CD4-positive, alpha-beta T cell treated with Interleukin-17A for 4 hours (primary cell): ENCODE measurements at regions not wholly inside any gene's neighbourhood (a gene's known extent, or its start where the extent isn't known, plus 50 kb on each side); places are given as distances from the start of the nearest gene placed in this dataset.

Experiments used
- DNase-seq: peaks from one replicate; pipeline ENCODE4 v3.0.0-alpha.2; 2020; ENCODE audit warnings: mixed read lengths

DNA sequence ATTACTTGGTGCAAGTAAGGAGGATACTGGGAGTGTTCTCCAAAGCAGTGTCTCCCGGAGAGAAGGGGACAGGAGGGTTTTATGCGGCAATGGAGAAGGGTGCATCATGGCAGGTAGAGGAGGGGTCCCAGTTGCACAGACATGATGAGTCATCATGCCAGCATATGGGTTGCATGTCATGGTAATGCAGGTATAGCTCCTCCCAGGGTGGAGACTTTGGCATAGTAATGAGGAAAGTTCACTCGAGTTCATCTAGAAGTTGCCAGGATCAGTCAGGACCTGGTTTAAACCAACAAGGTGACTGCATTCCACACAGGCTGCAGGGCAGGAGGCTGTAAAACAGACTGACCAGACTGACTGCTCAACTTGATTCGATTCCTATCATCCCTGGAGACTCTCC is 355.7 kb upstream of the DUSP10 start:
- DNase-seq = no peak

DNA sequence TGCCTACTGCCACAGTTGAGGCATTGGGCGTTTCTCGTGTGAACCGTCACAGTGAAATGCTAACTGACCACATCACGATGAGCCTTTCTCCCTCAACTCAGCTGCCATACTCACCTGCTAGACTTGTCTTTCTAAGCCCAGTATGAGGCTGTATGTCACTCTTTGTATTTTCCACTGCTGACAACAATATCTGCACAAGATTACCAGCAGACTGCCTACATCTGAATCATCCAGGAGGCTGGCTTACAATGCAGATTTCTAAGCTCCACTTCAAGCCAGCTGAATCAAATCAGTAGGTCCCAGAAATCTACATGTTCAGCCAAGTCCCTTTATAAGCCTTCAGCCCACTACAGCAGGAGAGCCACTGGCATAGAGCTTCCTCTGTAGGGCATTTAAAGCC is 355.0 kb upstream of the DUSP10 start:
- DNase-seq = no peak

DNA sequence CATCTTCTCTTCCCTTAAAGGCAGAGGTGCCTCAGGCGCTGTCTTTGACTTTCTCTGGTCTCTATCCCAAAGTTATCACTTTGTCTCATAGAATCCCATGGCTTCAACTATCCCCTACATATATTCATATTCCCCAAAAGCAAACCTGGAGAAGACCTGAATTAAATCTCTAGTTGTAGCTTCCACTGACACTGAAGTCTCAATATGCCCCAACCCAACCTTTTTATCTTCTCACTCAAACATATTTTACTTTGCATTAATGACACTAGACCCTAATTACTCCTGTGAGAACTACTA is 354.5 kb upstream of the DUSP10 start:
- no peak for DNase-seq

- DNase-seq = peak; percentile 69
Measured at GRCh38 chr1:222095606-222096475, 354.0 kb upstream of the DUSP10 start.

GRCh38 chr1:222093518-222093917 is 351.6 kb upstream of the DUSP10 start:
- DNase-seq = no peak

DNA sequence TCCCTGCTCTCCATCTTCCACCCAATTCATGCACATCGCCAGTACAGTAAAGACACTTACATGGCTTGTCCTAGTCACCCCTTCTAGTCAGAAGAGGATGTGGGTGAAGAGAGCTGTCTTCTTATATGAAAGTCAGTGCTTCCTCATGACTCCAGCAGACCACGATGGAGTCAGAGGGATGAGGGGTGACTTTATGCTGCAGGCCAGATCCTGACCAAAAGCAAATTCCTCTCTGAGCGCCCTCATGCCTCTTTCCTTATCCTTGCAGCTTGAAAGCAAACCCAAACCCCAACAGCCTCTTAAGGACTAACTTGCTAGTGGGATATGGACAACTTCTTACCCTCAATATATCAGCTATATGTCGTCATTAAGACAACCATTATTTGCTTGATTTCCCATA is 348.2 kb upstream of the DUSP10 start:
- DNase-seq = no peak

GRCh38 chr1:222087221-222087920 is 345.5 kb upstream of the DUSP10 start:
- DNase-seq = no peak

DNA sequence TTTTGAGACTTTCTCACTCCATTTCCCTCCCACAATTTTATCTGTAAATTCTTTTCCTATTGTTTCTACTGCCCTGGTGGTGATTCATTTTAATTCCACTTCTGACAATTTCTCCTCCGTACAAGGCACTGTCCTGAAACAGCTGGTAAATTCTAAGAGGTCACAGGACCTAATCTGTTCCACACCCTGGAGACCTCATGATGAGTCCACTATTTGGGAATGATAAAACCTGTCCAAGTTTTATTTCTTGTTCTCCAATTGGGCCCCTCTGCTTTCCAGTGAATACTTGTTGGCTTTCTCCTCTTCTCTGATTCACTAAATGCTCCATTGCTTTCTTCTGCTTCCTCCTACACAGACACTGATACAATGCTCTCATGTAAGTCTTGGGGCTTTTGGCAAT is 343.1 kb upstream of the DUSP10 start:
- DNase-seq = no peak

GRCh38 chr1:222084048-222084447 is 342.2 kb upstream of the DUSP10 start:
- DNase-seq = no peak

DNA sequence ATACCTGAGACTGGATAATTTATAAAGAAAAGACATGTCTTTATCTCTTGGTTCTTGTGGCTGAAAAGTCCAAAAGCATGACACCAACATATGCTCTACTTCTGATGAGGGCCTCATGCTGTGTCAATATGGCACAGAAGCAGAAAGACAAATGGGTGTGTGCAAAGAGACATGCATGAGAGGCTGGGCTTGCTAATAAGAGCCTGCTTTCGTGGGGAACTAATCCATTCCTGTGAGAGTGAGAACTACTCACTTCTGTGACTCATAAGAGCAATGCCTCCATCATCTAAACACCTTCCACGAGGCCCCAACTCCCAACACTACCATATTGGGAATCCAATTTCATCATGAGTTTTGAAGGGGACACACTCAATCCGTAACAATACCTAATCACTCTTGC is 340.0 kb upstream of the DUSP10 start:
- DNase-seq = no peak

- no peak for DNase-seq
Measured at GRCh38 chr1:222079566-222079965, 337.7 kb upstream of the DUSP10 start.

- DNase-seq = no peak
Measured at GRCh38 chr1:222077206-222077605, 335.3 kb upstream of the DUSP10 start.

DNA sequence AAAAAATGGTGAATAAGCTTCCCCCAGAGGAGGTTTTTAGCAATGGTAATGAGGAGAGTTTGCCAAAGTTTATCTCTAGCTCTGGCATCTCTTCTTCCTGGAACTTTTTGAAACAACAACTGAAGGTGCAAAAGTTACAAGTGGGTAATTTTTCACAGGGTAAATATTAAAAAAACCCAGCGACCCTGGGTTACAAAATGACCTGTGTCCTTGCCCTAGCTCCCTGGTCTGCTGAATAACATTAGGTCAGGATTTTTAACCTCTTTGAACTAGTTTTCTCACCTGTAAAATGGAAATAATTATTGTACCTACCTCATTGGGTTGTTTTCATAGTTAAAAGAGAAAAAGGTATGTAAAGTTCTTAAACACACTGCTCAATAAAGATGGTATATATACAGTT is 332.4 kb upstream of the DUSP10 start:
- DNase-seq = no peak

GRCh38 chr1:222073307-222073995 is 331.6 kb upstream of the DUSP10 start:
- DNase-seq = no peak

GRCh38 chr1:222071387-222071786 is 329.5 kb upstream of the DUSP10 start:
- no peak for DNase-seq

DNA sequence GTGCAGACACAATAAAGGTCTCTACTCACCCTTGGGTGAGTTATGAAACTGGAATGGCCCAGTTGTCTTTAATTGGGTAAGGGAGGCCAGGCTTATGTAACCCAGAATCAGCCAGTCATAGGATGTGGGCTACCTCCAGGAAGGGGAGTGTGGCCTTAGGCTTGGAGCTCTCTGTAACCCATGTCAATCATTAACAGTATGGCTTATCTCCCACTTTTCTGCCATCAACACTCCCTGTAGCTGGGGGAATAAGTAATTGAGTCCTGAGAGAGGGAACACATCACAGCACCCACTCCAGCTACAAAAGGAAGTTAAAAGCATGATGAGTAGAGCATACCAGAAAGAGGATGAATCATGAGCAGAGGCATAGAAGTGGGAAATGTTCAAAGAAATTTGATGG is 327.0 kb upstream of the DUSP10 start:
- DNase-seq = no peak

- DNase-seq = no peak
Measured at GRCh38 chr1:222068101-222068500, 326.2 kb upstream of the DUSP10 start.

- no peak for DNase-seq
Measured at GRCh38 chr1:222066539-222066938, 324.6 kb upstream of the DUSP10 start.

- DNase-seq = no peak
Measured at GRCh38 chr1:222065234-222065633, 323.3 kb upstream of the DUSP10 start.

GRCh38 chr1:222064388-222065211 is 322.7 kb upstream of the DUSP10 start:
- DNase-seq = no peak

DNA sequence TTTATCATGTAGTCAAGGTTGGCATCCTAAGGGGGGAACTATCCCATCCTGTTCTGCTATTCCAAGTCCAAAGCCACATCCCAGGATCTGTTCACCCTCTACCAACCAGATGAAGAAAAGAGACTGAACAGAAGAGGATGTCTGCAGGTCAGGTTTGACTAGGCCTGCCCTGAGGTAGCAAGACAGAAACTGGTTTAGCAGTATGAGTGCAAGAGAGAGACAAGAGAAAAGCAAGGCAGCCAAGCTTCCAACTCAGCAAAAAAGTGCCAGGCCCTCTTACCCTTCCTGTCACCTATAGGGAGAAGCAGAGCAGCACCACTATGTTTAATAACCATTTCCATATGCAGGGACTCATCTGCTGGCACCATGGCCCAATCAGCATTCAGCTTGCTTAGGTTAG is 320.8 kb upstream of the DUSP10 start:
- no peak for DNase-seq

GRCh38 chr1:222061711-222062359 is 319.9 kb upstream of the DUSP10 start:
- DNase-seq = no peak
